Muscle layer of colon (tissue), 2 donors: ENCODE measurements at regions not wholly inside any gene's neighbourhood (a gene's known extent, or its start where the extent isn't known, plus 50 kb on each side); places are given as distances from the start of the nearest gene placed in this dataset.

Source experiments
- H3K27ac ChIP-seq: one replicate; pipeline ENCODE4 v1.7.0; 2013; ENCODE audit warnings: low read depth, mild to moderate bottlenecking, low read length, moderate library complexity
- H3K27me3 ChIP-seq, 2 donors: one replicate each; pipeline ENCODE4 v1.7.0; 2013; ENCODE audit warnings: low read length in 2 of 2, mild to moderate bottlenecking in 2 of 2; ENCODE audit not compliant: insufficient read depth in 2 of 2, control insufficient read depth in 1 of 2
- H3K36me3 ChIP-seq: one replicate; pipeline ENCODE4 v1.7.0; 2013; ENCODE audit warnings: mild to moderate bottlenecking, low read length; ENCODE audit not compliant: insufficient read depth
- H3K4me1 ChIP-seq: one replicate; pipeline ENCODE4 v1.7.0; 2013; ENCODE audit warnings: mild to moderate bottlenecking, low read length; ENCODE audit not compliant: insufficient read depth
- H3K4me3 ChIP-seq, 2 donors: one replicate each; pipeline ENCODE4 v1.7.0; 2013; ENCODE audit warnings: low read length in 2 of 2, low read depth in 1 of 2, mild to moderate bottlenecking in 1 of 2, moderate library complexity in 1 of 2
- H3K9ac ChIP-seq: one replicate; pipeline ENCODE4 v1.7.0; 2013; ENCODE audit warnings: low read length
- H3K9me3 ChIP-seq: one replicate; pipeline ENCODE4 v1.7.0; 2013; ENCODE audit warnings: mild to moderate bottlenecking, low read length
- donor health status: abdominal sarcoma.
- donor health status: Adenocarcinoma of cecum.

DNA sequence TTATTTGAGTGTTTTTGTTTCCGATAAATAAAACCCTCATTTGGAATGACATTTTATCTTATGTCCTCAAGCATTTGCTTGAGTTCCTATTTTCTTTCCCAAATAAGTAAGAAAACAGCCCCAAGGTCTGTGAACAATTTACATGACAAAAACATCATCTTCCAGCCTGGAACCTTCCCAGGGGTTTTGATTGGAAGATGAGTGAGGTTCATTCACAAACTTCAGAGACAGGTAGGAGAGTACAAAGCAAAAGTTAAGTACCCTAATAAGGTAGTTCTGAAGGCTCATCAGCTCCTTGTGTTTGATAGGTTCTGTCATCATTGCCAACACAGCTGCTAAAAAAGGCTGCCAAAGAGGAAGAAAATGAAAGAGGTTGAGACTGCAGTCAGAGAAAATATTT lies 772.8 kb downstream of the CDH8 start:
- Histone ChIP-seq H3K27me3 (no peaks in the 10 kb centered on the region), H3K36me3 (no peaks in the 10 kb centered on the region), H3K27ac (no peak overlapping the region), H3K9me3 (no peaks in the 10 kb centered on the region), H3K9ac (no peak overlapping the region), H3K4me3 (no peak overlapping the region), H3K4me1 (no peaks in the 10 kb centered on the region)

GRCh38 chr16:61261315-61261714 lies 774.9 kb downstream of the CDH8 start:
- Histone ChIP-seq H3K4me3 (no peak overlapping the region), H3K27me3 (no peaks in the 10 kb centered on the region), H3K9me3 (no peaks in the 10 kb centered on the region), H3K9ac (no peak overlapping the region), H3K4me1 (no peaks in the 10 kb centered on the region), H3K36me3 (no peaks in the 10 kb centered on the region), H3K27ac (no peak overlapping the region)

DNA sequence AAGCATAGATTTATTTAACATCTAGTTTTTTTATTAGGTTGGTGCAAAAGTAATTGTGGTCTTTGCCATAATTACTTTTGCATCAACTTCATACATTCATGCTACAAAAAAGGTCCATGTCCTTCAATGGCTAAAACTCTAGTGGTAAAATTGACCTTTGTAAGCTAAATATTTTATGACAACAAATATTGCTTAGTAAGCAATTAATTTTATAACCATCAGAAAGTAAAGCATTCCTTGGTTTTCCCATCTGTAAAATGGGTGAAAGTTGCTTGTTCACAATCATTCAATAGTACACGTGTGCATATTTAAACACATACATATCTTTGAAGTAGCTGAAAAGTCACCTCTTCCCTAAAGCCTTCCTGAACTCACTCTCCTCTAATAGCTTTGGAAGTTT lies 789.6 kb downstream of the CDH8 start:
- no peaks in the 10 kb centered on the region for H3K9me3 ChIP-seq
- H3K36me3 ChIP-seq = no peaks in the 10 kb centered on the region
- no peak overlapping the region for H3K27ac ChIP-seq
- no peaks in the 10 kb centered on the region for H3K4me1 ChIP-seq
- H3K4me3 ChIP-seq = no peak overlapping the region
- no peaks in the 10 kb centered on the region for H3K27me3 ChIP-seq
- H3K9ac ChIP-seq = no peak overlapping the region

- no peaks in the 10 kb centered on the region for H3K36me3 ChIP-seq
- no peak overlapping the region for H3K9ac ChIP-seq
- H3K27ac ChIP-seq = no peak overlapping the region
- no peaks in the 10 kb centered on the region for H3K4me1 ChIP-seq
- H3K27me3 ChIP-seq = no peaks in the 10 kb centered on the region
- no peaks in the 10 kb centered on the region for H3K9me3 ChIP-seq
- H3K4me3 ChIP-seq = no peak overlapping the region
Observed at GRCh38 chr16:61243954-61244353, 792.3 kb downstream of the CDH8 start.

DNA sequence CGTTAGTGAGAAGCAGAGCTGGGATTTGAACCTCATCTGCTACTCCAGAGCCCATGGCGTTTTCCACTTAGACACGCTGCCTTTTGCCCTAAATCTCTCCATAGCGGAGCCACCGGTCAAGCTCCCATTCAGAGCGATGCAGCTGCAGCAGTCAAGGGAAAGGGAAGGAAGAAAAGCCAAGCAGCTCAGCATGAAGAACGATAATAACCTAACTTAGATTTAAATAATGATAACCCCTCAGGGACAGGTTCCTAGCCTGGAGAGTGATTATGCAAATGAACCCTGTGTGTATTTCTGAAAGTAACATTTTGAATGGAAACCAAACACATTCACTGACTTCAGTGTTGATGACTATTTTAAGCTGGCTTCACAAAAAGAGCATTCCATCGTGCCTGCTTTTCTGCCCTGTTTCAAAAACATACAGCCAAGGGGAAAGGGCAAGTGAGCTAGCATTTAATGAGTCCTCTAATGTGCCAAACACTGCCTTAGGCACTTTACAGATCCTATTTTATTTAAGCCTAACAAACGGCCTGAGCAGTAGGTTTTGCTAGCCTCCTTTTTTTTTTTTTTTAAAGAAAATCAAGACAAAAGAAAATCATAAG lies 798.3 kb downstream of the CDH8 start:
- no peaks in the 10 kb centered on the region for H3K9me3 ChIP-seq
- no peaks in the 10 kb centered on the region for H3K36me3 ChIP-seq
- no peaks in the 10 kb centered on the region for H3K27me3 ChIP-seq
- no peak overlapping the region for H3K9ac ChIP-seq
- H3K4me1 ChIP-seq = no peaks in the 10 kb centered on the region
- no peak overlapping the region for H3K4me3 ChIP-seq
- no peak overlapping the region for H3K27ac ChIP-seq

GRCh38 chr16:61233713-61234112 lies 802.5 kb downstream of the CDH8 start:
- Histone ChIP-seq H3K36me3 (no peaks in the 10 kb centered on the region), H3K4me1 (no peaks in the 10 kb centered on the region), H3K9me3 (no peaks in the 10 kb centered on the region), H3K27ac (no peak overlapping the region), H3K4me3 (no peak overlapping the region), H3K9ac (no peak overlapping the region), H3K27me3 (no peaks in the 10 kb centered on the region)

DNA sequence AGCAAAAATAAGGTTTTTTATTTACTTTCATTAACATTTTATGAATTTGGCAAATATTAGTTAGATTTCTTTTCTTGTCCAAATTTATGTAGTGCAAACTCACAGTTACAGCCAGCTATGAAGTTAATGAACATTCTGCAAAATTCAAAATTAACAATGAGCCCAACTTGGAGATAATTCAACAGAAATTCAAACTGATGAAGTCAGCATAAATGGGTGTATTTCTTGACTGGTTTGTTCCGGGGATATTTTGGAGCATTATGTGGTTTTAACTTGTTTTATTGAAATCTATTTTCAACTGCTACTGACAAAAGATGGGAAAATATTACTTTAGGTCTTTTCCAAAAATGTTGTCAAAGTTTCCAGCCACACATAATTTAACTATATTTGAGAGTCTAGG lies 807.9 kb downstream of the CDH8 start:
- Histone ChIP-seq H3K27ac (no peak overlapping the region), H3K4me1 (no peaks in the 10 kb centered on the region), H3K4me3 (no peak overlapping the region), H3K27me3 (no peaks in the 10 kb centered on the region), H3K36me3 (no peaks in the 10 kb centered on the region), H3K9ac (no peak overlapping the region), H3K9me3 (no peaks in the 10 kb centered on the region)

GRCh38 chr16:61215605-61216004 lies 820.6 kb downstream of the CDH8 start:
- Histone ChIP-seq H3K27me3 (no peaks in the 10 kb centered on the region), H3K4me1 (no peaks in the 10 kb centered on the region), H3K27ac (no peak overlapping the region), H3K9ac (no peak overlapping the region), H3K36me3 (no peaks in the 10 kb centered on the region), H3K4me3 (no peak overlapping the region), H3K9me3 (no peaks in the 10 kb centered on the region)

DNA sequence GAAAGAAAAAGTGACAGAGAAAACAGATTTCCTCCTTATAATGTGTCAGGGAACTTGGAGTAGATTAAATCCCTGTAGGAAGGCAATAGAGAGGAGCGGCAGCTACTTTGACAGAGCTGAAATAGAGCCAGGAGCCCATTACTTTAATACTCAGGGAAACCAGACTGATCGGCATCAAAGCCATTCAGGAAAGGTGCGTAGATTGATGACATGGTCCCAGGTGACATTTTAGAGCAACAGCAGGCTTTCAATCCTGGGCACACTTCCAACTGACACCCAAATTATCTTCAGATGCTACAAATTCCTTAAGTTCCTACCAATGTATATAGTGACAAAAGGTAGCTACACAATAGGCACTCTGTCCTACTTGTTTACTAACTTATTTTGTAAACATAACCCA lies 821.5 kb downstream of the CDH8 start:
- Histone ChIP-seq H3K27ac (no peak overlapping the region), H3K4me1 (no peaks in the 10 kb centered on the region), H3K9ac (no peak overlapping the region), H3K36me3 (no peaks in the 10 kb centered on the region), H3K27me3 (no peaks in the 10 kb centered on the region), H3K9me3 (no peaks in the 10 kb centered on the region), H3K4me3 (no peak overlapping the region)

- H3K9ac ChIP-seq = no peak overlapping the region
- no peak overlapping the region for H3K27ac ChIP-seq
- no peak overlapping the region for H3K4me3 ChIP-seq
- no peaks in the 10 kb centered on the region for H3K36me3 ChIP-seq
- no peaks in the 10 kb centered on the region for H3K4me1 ChIP-seq
- H3K27me3 ChIP-seq = no peaks in the 10 kb centered on the region
- no peaks in the 10 kb centered on the region for H3K9me3 ChIP-seq
Observed at GRCh38 chr16:61210076-61210475, 826.2 kb downstream of the CDH8 start.

DNA sequence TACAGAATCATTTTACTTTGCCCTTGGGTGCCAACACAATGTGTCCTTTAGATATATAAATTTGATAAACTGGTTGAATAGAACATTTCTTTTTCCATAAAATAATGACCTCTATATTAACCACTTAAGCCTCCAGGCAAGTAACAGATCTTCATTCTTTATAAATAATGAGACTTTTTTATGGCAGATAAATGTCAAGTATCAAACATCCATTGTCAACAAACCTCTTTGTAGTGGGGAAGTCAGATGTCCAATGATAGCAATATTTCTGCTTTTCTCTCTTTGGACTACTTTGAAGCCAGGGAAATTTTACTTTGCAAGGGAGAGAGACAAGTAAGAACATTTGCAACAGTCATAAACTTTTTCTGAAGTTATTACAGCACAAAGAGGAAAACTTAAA lies 841.2 kb downstream of the CDH8 start:
- Histone ChIP-seq H3K27ac (no peak overlapping the region), H3K9ac (no peak overlapping the region), H3K36me3 (no peaks in the 10 kb centered on the region), H3K27me3 (no peaks in the 10 kb centered on the region), H3K4me1 (no peaks in the 10 kb centered on the region), H3K4me3 (no peak overlapping the region), H3K9me3 (no peaks in the 10 kb centered on the region)

DNA sequence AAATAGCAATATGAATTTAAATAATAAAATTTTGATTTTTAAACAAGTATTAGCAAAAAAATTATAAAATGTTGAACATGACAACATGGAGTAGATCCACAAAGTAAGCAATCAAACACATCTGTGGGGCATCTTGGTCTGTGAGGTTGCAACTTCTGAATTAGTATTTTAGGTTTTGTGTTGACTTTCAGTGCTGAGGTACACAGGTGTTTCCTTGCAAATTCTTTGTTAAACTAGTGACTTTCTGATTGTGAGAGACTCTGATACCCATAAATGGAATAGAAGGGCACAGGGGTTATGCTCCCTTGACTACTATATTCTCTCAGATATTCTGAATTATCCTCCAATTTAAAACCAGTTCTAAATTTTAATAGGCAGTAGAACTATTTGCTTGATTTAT lies 841.7 kb downstream of the CDH8 start:
- Histone ChIP-seq H3K4me1 (no peaks in the 10 kb centered on the region), H3K36me3 (no peaks in the 10 kb centered on the region), H3K27ac (no peak overlapping the region), H3K4me3 (no peak overlapping the region), H3K9me3 (no peaks in the 10 kb centered on the region), H3K9ac (no peak overlapping the region), H3K27me3 (no peaks in the 10 kb centered on the region)
